ENCODE measurements at regions not wholly inside any gene's neighbourhood (a gene's known extent, or its start where the extent isn't known, plus 50 kb on each side); places are given as distances from the start of the nearest gene placed in this dataset.

DNA sequence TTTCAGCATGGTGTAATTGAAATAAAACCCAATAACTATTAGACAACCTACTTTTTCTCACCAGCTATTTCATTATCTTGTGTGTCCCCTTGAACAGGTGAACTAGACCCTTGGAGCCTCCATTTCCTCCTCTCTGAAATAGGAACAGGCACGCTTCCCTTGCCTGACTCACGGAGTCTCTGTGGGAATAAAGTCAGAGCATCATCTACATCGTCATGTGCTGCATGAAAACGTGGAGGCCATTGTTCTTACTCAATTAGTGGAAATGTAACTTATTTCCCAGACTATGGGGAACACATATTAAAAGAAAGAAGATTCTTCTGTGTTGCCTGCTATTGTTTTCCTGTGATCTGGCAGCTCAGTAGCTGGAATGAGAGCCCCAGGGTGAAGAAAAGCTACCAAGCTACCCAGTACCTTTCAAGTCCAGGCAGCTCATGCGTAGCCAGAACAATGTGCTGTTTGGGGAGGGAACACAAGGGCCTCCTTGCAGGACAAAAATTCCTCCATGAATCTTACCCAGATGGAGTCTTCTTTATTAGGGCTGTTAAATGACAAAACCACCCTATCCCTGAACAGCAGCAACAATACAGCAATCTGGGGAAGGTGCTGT, 59.8 kb downstream of the SOX11 start:
- no peak for DNase-seq

DNA sequence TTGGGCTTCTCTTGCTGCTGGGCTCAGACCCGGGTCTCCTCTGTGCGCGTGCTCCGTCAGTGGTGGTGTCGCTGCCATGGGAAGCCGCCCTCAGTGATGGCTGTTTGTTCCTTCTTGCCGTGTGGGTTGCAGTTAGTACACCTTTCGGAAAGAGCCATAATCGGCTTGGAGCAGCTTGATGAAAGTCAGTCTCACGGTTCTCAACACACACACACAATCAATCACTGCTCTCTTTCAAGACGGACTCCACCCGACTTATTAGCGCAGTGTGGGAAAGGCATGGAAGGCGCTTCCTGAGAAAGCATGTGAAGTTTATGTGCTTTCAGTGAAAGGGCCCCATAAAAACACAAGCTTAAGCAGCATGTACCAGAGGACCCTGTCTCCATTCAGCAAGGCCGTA, 64.1 kb downstream of the SOX11 start:
- DNase-seq: no peak

DNA sequence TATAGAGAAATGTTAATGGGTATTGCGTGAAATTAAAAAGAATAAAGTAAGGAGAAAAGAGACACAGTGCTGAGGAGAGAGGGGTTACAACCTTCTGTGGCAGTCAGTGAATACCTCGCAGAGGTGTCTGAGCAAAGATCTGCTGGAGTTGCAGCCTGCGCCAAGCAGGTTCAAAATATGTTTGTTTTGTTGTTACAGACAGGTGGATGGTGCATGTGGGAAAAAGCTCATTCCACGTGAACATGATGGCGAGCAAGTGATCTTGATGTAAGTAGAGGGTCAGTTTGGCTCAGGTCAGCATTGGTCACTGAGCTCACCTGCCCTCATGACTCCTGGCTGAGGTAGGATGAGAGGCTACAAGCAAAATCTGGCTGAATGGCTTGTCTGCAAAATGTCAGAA, 66.2 kb downstream of the SOX11 start:
- DNase-seq: no peak

DNA sequence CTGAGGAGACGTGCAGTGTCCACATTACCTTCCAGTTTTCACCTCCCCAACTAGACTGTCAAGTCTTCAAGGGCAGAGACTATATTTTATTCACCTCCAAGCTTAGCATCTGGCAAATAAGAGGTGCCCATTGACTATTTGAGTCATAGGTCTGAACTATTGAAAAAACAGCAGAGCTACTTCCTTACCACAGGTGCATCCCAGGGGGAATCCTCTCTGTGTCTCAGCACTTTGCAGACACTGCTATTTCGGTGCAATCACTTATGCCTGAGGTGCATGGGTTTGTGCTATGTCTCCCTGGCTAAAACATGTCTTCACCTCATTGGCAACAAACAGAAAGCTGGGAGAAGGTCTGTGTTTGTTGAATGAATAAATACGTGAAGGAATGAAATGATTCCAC, 67.8 kb downstream of the SOX11 start:
- DNase-seq: no peak

DNA sequence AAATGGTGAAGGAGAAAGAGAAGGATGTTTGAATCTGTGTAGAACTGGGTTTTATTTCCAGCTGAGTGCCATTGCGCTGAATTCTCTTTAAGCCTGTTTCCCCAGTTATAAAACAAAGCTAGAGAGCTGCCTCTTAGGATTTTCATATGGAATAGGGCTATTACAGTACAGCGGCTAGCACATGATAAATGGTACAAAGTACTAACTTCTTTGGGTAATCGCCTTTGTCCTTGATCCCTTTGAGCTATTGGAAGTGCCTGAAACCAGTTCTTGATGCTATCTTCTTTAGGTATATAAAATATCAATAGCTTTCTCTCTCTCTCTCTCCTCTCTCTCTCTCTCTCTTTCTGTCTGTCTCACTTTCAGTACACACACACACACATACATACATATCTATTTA, 71.3 kb downstream of the SOX11 start:
- no peak for DNase-seq

DNA sequence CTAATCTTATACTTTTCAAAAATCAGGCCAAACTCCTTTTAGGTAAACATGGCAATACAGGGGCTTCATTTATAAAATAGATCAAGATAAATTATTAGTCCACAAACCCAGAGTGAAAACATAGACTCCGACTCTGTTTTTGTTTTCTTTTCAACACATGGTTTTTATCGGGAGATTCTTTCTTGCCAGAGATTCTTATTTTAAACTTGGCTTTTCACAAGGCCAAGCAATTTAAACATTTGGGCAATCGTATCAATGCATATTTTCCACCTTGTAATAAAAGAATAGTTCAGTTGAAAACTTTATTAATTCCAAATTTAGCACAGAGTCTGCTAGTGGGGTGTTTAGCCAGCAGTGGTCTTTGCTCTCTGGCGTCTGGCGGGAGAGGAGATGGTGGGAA, 71.9 kb downstream of the SOX11 start:
- DNase-seq: no peak

DNA sequence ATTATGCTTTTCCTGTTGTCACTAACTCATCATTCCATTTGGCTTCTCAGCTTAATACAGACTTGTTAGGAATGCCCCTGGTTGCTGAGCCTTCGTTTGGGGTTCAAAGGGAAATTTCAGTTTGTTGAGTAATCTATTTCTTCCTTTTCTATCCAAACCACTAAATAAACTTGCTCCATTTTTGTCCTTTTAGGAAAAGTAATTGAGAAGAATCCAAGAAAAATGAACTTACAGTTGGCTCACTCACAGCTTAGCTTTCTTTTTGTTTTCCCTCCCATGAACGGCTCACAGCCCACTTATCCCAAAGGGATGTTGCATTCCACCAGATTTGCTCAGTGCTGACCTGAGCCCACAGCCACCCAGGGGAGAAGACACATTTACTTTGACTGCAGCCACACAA, 73.9 kb downstream of the SOX11 start:
- no peak for DNase-seq

DNA sequence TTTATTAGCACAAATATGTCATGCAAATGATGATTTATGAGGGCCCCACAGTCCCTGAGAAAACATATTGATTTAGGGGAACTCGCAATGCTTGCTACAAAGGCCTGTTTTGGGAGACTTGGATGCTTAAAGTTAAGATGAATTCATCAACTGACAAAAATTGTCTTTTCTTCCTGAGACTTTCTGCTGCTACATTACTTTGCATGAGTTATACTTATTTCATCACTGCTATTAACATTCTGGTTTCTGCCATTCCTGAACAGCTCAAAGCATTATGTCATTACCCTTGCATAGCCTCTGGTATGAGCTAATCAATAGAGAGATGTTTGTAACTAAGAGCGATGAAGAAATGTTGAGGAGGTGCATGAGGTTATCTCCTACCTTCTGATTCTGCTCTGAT, 74.4 kb downstream of the SOX11 start:
- no peak for DNase-seq

DNA sequence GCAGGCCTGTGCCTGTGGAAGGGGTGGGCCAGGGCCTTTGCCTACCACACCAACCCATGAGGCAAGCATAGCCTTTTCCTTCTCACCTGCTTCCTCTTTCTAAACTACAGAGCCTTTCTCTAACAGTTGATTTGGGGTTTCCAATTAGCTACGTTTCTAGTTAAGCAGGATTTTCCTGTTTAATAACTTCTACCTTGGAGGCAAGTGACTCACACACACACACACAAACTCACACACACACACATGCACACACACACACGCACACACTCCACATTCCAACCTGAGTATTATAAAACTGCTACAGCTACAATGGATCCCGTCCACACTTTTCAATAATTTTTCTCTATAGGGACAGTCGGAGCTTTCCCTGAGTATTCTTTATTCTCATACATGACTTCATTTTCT, 84.9 kb downstream of the SOX11 start:
- no peak for DNase-seq

DNA sequence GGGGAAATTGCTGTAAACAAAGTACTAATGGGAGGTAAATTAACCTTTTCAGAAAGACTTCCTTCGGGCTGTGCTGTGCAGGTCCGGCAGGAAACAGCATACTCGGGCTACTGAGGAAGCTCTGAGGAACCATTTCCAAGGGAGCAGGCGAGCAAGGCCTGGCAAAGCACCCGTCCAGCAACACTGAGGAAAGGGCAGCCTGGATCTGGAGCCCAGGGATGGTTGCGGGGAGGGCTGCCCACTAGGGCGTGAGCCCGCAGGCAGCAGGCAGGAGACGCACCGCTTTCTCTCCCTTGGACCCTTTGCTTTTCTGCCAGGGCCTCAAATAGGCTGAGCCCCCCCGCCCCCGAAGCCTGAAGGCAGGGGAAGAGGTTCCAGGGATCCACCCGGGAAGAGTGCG, 89.5 kb downstream of the SOX11 start:
- no peak for DNase-seq

DNA sequence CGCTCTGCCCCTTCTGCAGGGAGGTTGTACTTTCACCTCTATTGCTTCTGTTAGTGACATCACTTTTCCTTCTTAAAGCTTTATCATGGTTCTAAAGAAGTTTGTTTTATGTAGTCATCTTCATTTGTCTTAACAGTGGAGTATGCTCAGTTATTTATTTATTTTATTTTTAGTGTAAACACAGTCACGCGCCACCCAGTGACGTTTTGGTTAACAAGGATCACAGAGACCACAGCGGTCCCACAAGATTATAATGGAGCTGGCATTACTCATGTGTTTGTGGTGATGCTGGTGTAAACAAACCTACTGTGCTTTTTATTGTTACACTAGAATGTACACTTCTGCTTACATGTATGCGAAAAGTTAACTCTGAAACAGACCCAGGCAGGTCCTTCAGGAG, 89.9 kb downstream of the SOX11 start:
- DNase-seq: no peak

DNA sequence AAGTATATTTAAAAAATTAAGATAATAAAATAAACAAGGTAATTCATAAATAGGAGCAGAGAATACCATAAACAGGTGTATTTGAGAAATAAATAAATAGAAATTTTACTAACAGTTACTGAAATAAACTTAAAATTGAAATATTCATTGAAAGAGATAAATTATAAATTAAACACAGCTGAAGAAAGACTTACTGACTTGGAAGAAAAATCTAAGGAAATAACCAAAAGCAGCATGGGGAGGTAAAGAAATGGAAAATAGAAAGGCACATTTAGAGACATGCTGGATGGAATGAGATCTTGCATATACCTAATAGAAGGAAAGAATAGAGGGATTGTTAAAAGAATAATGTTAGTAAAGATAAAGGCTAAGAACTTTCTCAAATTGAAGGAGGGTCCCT, 96.3 kb downstream of the SOX11 start:
- no peak for DNase-seq

DNA sequence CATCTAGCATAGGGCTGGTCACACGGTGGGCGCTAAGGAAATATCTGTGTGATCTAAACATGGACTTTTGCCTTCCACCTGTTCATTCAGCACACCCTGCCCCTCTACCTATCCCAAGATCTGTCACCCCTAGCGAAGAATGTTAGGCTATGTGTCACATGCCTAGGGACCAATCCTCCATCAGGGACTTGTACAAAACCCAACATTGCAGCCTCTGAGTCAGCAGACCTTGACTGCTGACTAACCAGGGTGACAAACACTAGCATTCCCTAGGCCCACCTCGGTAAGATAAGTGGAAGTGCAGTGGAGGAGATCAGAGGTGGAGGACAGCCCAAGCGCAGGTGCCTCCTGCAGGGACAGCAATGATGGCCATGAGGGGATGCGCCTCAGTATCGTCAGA, 99.2 kb downstream of the SOX11 start:
- DNase-seq: no peak

DNA sequence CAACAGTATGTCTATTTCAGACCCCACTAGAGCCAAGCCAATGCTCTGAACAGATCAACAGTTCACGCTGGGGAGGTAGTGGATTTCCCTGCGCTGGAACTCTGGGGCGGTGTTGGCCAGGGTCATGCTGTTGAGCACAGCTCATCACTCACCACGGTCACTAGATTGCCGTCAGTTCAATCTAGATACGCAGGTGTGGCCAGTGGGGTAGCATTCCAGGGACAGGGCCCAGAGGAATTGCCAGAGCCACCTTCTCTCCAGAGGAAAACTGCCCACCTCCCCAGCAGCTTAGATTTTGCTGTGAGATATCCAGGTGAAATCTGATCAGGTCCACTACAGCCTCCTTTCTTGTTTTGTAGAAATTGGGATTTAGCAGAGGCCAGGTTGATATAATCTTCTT, 101.8 kb downstream of the SOX11 start:
- DNase-seq: no peak

DNA sequence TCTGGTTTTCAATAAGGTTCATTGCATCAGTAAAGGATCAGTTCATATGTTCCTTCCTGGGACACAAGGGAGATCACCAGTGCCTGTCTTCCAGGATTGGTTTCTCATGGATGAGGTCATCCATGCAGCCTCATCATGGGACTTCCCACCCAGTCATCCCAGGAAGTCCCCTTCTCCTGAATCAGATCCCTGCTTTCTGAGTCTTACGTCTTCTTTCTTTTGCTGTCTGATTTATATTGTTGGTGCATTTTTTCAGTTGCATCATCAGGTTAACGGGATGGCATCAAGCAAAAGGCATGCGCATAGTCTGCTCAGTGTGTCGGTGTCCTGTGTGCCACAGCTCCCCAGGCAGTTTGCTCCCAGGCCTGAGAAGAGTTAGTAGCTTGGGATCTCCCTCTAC, 105.9 kb downstream of the SOX11 start:
- no peak for DNase-seq

DNA sequence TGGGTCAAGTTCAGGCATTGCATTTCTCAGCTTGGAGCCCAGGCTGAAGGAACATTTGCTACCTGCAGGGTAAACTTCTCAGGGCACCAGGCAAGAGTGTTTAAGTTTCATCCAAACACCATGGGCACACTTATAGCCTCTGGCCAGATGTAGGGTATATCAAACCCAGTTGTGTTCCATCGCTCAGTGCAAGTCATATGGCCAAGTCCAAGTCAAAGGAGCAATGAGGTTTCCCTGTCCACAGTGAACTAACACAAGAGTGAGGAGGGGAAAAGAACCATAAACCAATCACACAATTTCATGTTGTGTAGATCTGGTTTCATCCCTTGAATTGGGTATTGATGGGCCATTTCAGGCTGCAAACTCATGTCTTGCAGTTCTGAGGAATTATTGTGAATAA, 107.2 kb downstream of the SOX11 start:
- no peak for DNase-seq

DNA sequence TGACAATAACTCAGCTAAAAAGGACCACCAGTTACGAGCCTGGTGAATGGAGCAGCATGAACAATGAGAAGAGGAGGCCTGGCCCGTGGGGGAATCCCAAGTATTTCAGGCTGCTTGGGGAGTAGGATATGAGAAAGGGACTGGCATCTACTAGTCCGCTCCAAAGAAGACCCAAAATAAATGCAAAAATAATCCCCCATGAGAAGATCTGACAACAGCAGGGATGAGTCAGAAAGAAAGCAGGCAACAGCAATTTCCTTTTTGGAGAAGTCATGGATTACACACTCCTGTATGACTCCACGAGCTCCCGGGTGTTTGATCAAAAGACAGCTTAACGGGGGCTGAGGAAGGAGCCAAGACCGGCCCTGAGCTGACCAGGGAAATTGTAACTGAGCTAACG, 111.4 kb downstream of the SOX11 start:
- no peak for DNase-seq

DNA sequence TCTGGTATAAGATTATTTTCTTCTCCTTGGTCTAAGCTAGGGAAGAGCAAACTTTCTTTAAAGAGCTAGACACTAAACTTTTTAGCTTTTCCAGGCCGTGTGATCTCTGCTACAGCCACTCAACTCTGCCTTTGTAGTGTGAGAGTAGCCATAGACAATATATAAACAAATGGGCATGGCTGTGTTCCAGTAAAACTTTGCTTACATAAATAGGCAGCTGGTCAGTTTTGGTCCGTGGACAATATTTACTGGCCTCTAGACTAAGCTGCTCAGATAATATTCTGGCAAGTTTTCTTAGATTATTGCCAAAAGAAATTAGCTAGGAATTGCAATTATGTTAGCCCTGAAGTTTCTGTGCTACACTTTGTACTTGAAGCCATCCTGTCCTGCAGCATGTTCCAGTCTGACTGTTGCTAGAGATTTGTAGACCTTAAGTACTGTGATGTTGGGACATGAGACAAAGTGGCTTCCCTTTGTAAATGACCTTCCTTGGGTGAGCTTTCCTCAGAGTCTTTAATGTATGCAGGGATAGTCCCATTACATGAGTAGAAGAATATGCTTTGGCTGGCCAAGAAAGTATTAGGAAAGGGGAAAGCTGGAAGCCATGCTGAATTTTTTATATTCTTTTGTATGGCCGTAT, 126.9 kb downstream of the SOX11 start:
- no peak for DNase-seq

DNA sequence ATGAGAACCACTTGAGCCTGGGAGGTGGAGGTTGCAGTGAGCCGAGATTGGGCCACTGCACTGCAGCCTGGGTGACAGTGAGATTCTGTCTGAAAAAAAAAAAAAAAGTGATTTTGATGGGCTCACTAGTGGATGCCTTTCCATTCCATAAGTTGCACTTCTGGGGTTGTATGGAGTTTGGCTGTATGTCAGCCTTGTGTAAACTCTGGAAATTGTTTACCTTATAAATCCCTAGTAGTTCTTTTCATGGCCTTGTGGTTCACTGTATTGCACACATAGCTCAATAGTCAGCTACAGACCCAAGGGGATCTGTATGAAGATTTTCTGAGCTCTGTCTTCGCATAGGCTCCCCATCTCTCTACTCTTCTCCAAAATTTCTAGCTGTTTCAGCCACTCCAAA, 131.9 kb downstream of the SOX11 start:
- no peak for DNase-seq

DNA sequence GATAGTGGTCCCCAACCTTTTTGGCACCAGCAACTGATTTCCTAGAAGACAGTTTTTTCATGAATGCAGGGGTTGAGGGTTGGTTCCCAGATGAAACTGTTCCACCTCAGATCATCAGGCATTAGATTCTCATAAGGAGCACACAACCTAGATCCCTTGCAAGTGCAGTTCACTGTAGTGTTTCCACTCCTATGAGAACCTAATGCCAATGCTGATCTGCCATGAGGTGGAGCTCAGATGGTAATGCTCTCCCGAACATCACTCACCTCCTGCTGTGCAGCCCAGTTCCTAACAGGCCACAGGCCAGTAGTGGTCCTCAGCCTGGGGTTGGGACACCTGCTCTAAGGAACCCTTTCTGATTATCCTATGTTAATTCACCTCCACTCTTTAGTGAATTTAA, 133.5 kb downstream of the SOX11 start:
- no peak for DNase-seq

DNA sequence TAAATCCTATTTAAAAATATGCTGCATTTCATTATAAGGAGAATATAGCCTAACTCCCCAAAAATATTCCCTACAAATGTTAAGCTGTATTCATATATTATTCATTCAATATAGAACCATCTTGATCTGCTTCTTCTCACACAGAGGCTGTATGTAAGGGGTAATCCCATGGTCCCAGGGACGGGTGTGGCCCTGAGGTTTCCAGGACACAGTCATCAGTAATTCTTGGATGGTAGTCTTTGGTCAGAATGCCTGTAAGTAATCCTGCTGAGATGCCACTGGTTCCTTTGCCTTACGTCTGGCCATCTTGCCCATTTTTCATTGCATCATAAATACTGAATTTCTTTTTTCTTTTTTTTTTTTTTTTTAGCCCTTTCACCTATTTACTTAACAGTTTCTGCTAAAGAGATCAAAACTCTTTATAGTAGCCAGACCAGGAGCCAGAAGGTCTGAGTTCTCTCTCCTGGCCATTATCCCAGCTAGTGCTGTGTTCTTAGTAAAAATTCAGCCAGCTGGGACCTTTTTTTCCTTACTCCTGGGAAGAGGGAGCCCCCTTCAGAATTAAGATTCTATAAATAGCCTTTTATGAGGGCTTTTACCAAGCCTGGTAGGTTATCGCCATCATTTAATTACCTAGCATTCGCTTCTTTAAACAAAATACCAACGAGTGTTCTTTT, 134.9 kb downstream of the SOX11 start:
- no peak for DNase-seq

DNA sequence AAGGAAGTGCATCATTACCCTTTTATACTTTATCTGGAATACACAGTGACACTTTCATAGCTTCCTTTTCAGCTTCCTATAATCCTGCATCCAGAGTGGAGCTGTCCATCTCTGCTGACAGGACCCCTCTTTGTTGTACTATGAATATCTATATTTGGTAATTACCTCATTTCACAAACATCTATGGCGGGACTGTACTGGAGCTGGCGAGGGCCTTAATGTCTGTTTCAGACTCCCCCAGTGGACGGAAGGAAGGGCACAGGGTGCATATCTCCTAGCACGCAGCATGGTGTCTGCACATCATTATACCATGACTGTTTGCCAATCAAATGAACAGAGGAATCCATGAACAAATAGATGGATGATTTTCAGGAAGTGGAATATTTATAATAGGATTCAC, 142.3 kb downstream of the SOX11 start:
- DNase-seq: no peak

DNA sequence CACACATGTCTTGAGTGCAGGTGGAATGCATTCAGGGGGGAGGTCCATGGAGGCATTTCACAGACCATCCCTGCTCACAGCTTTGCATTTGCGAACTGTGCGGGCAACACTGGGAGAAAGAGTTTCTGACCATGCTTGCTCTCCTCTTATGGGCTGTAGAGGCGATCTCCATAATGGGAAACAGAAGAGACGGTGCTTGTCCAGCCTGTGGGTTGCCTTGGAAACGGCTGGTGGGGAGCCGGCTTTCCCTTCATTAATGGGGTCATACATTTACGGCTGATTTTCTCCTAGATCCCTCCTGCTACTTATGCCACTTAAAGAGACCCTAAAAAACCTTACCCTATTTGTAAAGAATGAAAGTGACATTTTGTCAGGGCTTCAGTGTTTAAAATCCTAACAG, 147.4 kb downstream of the SOX11 start:
- no peak for DNase-seq

DNA sequence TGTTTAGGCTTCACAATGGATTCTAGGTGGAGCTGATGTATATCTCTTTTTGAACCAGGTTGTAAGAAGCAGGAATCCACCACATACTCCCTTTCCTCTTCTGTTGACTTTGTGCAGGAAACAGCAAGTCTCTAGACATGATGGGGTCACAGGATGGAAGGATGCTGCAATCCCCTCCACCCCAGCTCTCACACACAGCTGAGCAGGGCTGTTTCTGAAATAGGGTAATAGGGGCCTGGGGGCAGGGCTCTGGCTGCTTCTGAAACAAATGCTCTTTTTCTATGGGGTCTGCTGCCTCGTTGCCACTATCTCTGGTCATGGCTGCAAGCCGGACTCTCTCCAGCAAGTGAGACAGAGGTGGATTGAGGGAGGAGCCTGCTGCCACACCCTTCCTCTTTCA, 148.9 kb downstream of the SOX11 start:
- no peak for DNase-seq

DNA sequence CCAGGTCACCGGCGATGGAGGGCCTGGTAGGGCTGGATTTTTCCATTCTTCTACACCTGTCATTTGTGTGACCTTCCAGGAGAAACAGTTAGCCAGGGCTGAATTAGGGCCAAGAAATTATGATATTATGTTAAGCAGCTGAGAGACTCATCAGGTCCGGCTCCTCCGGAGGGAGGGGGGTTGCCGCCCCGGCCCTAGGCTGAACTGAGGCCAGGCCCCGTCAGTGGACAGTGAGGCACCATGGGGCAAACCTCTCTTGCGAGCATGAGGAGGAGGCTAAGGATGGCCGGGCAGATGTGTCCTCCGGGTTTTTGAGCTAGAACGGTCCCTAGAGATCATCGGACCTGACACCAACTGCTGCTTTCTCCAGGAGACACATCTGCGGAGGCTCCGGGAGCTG, 150.1 kb downstream of the SOX11 start:
- DNase-seq: no peak
